ENCODE measurements at regions not wholly inside any gene's neighbourhood (a gene's known extent, or its start where the extent isn't known, plus 50 kb on each side); places are given as distances from the start of the nearest gene placed in this dataset.

DNA sequence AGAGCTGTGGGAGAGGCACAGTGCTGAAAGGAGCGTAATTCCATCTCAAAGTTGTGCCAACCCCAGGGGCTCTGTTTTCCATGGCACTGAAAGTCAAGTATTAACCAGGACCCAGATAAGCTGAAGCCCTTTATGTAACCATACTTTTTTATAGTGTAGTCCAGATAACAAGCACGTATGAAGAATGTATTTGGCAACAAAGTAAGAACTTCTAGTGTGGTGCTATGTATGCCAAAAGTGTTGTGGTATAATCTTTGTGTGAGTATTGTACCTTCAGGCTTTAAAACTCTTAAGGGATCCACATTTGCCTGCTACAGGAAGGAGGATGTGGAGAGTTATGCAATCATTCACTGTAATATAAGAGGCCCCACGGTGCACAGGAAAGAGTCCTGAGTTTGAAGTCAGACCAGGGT, 129.4 kb downstream of the IBTK start:
- DNase-seq = no peak
- H3K9ac ChIP-seq (ENCODE audit: low read length) = no peak overlapping the region
- H3K4me3 ChIP-seq (ENCODE audit: low read length) = no peak overlapping the region
- H3K4me1 ChIP-seq (ENCODE audit: insufficient read depth, low read length) = no peaks in the 10 kb centered on the region
- H3K36me3 ChIP-seq (ENCODE audit: low read depth, low read length) = no peaks in the 10 kb centered on the region
- H3K27ac ChIP-seq (ENCODE audit: low read length) = no peak overlapping the region
- POLR2A ChIA-PET (ENCODE audit: unreplicated experiment) = no interaction called here
- H3K4me2 ChIP-seq (ENCODE audit: low read length) = no peak overlapping the region
- no peaks in the 10 kb centered on the region for H3K9me3 ChIP-seq (ENCODE audit: low read length)
- H3K79me2 ChIP-seq (ENCODE audit: low read length) = no peaks in the 10 kb centered on the region
- ATAC-seq = no peak
- H3K9me2 ChIP-seq (replicated peaks; ENCODE audit: low read length) = no peaks in the 10 kb centered on the region
- H3F3A ChIP-seq (ENCODE audit: low read length, unreplicated experiment) = no peaks in the 10 kb centered on the region
- H2AFZ ChIP-seq (ENCODE audit: low read length) = no peak overlapping the region
- TF ChIP-seq, protein P1, sequence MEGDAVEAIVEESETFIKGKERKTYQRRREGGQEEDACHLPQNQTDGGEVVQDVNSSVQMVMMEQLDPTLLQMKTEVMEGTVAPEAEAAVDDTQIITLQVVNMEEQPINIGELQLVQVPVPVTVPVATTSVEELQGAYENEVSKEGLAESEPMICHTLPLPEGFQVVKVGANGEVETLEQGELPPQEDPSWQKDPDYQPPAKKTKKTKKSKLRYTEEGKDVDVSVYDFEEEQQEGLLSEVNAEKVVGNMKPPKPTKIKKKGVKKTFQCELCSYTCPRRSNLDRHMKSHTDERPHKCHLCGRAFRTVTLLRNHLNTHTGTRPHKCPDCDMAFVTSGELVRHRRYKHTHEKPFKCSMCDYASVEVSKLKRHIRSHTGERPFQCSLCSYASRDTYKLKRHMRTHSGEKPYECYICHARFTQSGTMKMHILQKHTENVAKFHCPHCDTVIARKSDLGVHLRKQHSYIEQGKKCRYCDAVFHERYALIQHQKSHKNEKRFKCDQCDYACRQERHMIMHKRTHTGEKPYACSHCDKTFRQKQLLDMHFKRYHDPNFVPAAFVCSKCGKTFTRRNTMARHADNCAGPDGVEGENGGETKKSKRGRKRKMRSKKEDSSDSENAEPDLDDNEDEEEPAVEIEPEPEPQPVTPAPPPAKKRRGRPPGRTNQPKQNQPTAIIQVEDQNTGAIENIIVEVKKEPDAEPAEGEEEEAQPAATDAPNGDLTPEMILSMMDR (conservative IDR thresholded peaks at IDR 0.05; ENCODE audit: low read depth, low read length) = no peak
- TF ChIP-seq EZH2phosphoT487 (IDR thresholded peaks at IDR 0.05; ENCODE audit: borderline replicate concordance, low read length) (no peak), EZH2 (IDR thresholded peaks at IDR 0.05; ENCODE audit: low read length, unreplicated experiment) (no peak)
- no peaks in the 10 kb centered on the region for H4K20me1 ChIP-seq (ENCODE audit: low read length)
- no TSS peak for BruUV-seq (replicated peaks)
- CTCF ChIA-PET = no interaction called here
- H3K27me3 ChIP-seq (ENCODE audit: low read length) = no peaks in the 10 kb centered on the region
- intact Hi-C loops (cut with micrococcal nuclease) = no loop called here

- Histone ChIP-seq H3K79me2 (ENCODE audit: low read length) (no peaks in the 10 kb centered on the region), H3K9me3 (ENCODE audit: low read length) (no peaks in the 10 kb centered on the region), H3K27me3 (ENCODE audit: low read length) (no peaks in the 10 kb centered on the region), H3K36me3 (ENCODE audit: low read depth, low read length) (no peaks in the 10 kb centered on the region), H3K9ac (ENCODE audit: low read length) (no peak overlapping the region), H4K20me1 (ENCODE audit: low read length) (no peaks in the 10 kb centered on the region), H3K4me2 (ENCODE audit: low read length) (no peak overlapping the region), H3K4me3 (ENCODE audit: low read length) (no peak overlapping the region), H3F3A (ENCODE audit: low read length, unreplicated experiment) (no peaks in the 10 kb centered on the region), H3K4me1 (ENCODE audit: insufficient read depth, low read length) (no peaks in the 10 kb centered on the region), H3K9me2 (replicated peaks; ENCODE audit: low read length) (no peaks in the 10 kb centered on the region), H3K27ac (ENCODE audit: low read length) (no peak overlapping the region), H2AFZ (ENCODE audit: low read length) (no peak overlapping the region)
- no TSS peak for BruUV-seq (replicated peaks)
- DNase-seq = no peak
- ATAC-seq = no peak
- intact Hi-C loops (cut with micrococcal nuclease) = no loop called here
- no peak for TF ChIP-seq EZH2 (IDR thresholded peaks at IDR 0.05; ENCODE audit: low read length, unreplicated experiment)
- TF ChIP-seq, protein P1 (conservative IDR thresholded peaks at IDR 0.05; ENCODE audit: low read depth, low read length) = no peak
- no peak for TF ChIP-seq EZH2phosphoT487 (IDR thresholded peaks at IDR 0.05; ENCODE audit: borderline replicate concordance, low read length)
- POLR2A ChIA-PET (ENCODE audit: unreplicated experiment) = no interaction called here
- CTCF ChIA-PET = no interaction called here
These were observed 132.8 kb downstream of the IBTK start for GRCh38 chr6:82114748-82115147.

DNA sequence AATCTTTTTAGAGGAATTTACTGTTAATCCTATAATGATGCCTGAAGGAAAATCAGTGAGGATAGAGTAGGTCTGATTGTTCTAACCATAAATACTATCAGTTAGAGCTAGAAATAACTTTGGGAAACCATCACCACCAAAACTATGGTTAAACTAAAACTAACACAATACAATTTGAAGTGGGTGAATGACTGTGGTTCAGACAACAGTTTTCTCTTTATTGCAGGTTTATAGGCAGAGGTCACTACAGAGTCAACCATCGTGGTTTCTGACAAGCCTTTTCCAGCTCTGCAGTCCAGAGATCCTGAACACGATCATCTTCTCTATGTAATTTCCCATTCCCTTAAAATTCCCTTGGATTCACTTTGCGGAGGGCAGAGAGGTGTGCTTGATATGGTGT, 134.3 kb downstream of the IBTK start:
- no peak for DNase-seq
- Histone ChIP-seq H4K20me1 (ENCODE audit: low read length) (no peaks in the 10 kb centered on the region), H3K27ac (ENCODE audit: low read length) (no peak overlapping the region), H2AFZ (ENCODE audit: low read length) (no peak overlapping the region), H3K4me3 (ENCODE audit: low read length) (no peak overlapping the region), H3K27me3 (ENCODE audit: low read length) (no peaks in the 10 kb centered on the region), H3K36me3 (ENCODE audit: low read depth, low read length) (no peaks in the 10 kb centered on the region), H3K9me2 (replicated peaks; ENCODE audit: low read length) (no peaks in the 10 kb centered on the region), H3K9ac (ENCODE audit: low read length) (no peak overlapping the region), H3F3A (ENCODE audit: low read length, unreplicated experiment) (no peaks in the 10 kb centered on the region), H3K4me2 (ENCODE audit: low read length) (no peak overlapping the region), H3K79me2 (ENCODE audit: low read length) (no peaks in the 10 kb centered on the region), H3K4me1 (ENCODE audit: insufficient read depth, low read length) (no peaks in the 10 kb centered on the region), H3K9me3 (ENCODE audit: low read length) (no peaks in the 10 kb centered on the region)
- intact Hi-C loops (cut with micrococcal nuclease) = no loop called here
- no peak for ATAC-seq
- ChIA-PET POLR2A (ENCODE audit: unreplicated experiment) (no interaction called here), CTCF (no interaction called here)
- TF ChIP-seq EZH2phosphoT487 (IDR thresholded peaks at IDR 0.05; ENCODE audit: borderline replicate concordance, low read length) = no peak
- TF ChIP-seq EZH2 (IDR thresholded peaks at IDR 0.05; ENCODE audit: low read length, unreplicated experiment) = no peak
- TF ChIP-seq, protein P1 (conservative IDR thresholded peaks at IDR 0.05; ENCODE audit: low read depth, low read length) = no peak
- BruUV-seq (replicated peaks) = no TSS peak
